B cell (primary cell): ENCODE measurements at regions not wholly inside any gene's neighbourhood (a gene's known extent, or its start where the extent isn't known, plus 50 kb on each side); places are given as distances from the start of the nearest gene placed in this dataset.

ENCODE experiments used
- ATAC-seq: fragments of 200-7000 bp; cut with Tn5 transposase; one replicate; pipeline ENCODE4 v1.10.0; 2021; ENCODE audit warnings: low read depth, mild to moderate bottlenecking, moderate number of reproducible peaks, moderate library complexity
- CTCF ChIA-PET: fragments of 350-600 bp; sonication (Branson Sonifier 250); formaldehyde crosslinking; loops from one replicate; lab custom pipeline; 2021; ENCODE audit warnings: antibody characterized with exemption, inconsistent platforms; lab: Charles Lee
- POLR2A ChIA-PET: fragments of 350-600 bp; sonication (Branson Sonifier 250); formaldehyde crosslinking; loops from one replicate; lab custom pipeline; 2021; ENCODE audit warnings: antibody characterized with exemption; lab: Charles Lee
- DNase-seq: peaks from one replicate; pipeline ENCODE4 v3.0.0; 2013
- H2AFZ ChIP-seq: 2 replicates; pipeline ENCODE4 v1.6.1; 2012; ENCODE audit warnings: mild to moderate bottlenecking, low read depth, low read length; ENCODE audit not compliant: insufficient read depth, poor library complexity, severe bottlenecking
- H3K27ac ChIP-seq, 2 donors: 1 replicate in 1 of 2; 2 replicates in 1 of 2; pipeline ENCODE4 v1.5.1; 2012 to 2013; ENCODE audit warnings: low read length in 2 of 2, mild to moderate bottlenecking in 2 of 2, moderate library complexity in 1 of 2
- H3K27me3 ChIP-seq, 4 experiments: fragments of 200-600 bp in 1 of 4; sonication (generic) in 1 of 4; replicated peaks in 1 of 4; 1 replicate in 2 of 4; 2 replicates in 2 of 4; pipeline versions ENCODE4 v1.6.1 to v1.7.0; 2013 to 2016; ENCODE audit warnings: low read length in 3 of 4, mild to moderate bottlenecking in 2 of 4, mixed read lengths in 1 of 4, moderate library complexity in 1 of 4; ENCODE audit not compliant: insufficient read depth in 4 of 4, control insufficient read depth in 3 of 4; ENCODE audit errors: control extremely low read depth in 1 of 4
- H3K36me3 ChIP-seq, 2 experiments: replicated peaks in 1 of 2; 1 replicate in 1 of 2; 2 replicates in 1 of 2; pipeline versions ENCODE4 v1.6.1 to v1.7.1; 2013; ENCODE audit warnings: low read length in 1 of 2; ENCODE audit not compliant: insufficient read depth in 2 of 2, control insufficient read depth in 1 of 2; ENCODE audit errors: control extremely low read depth in 1 of 2, extremely low read depth in 1 of 2
- H3K4me1 ChIP-seq, 2 donors: fragments of 200-600 bp in 1 of 2; sonication (generic) in 1 of 2; 1 replicate in 1 of 2; 2 replicates in 1 of 2; pipeline versions ENCODE4 v1.5.1 to v1.6.1; 2013 to 2017; ENCODE audit warnings: low read length in 2 of 2; ENCODE audit not compliant: control insufficient read depth in 2 of 2, insufficient read depth in 2 of 2
- H3K4me2 ChIP-seq: replicated peaks from 2 replicates; pipeline ENCODE3; 2012; ENCODE audit warnings: mild to moderate bottlenecking, low read depth, low read length; ENCODE audit not compliant: poor library complexity, severe bottlenecking
- H3K4me3 ChIP-seq, 5 experiments: fragments of 200-600 bp in 1 of 5; sonication (generic) in 1 of 5; 1 replicate in 3 of 5; 2 replicates in 2 of 5; pipeline versions ENCODE4 v1.5.1 to v1.7.0; 2011 to 2016; ENCODE audit warnings: low read length in 4 of 5, mild to moderate bottlenecking in 4 of 5, low read depth in 2 of 5, control low read depth in 1 of 5, moderate library complexity in 1 of 5; ENCODE audit not compliant: insufficient read depth in 1 of 5; ENCODE audit errors: control extremely low read depth in 1 of 5, extremely low read depth in 1 of 5
- H3K79me2 ChIP-seq: fragments of 200-600 bp; sonication (generic); one replicate; pipeline ENCODE4 v1.6.0; 2016; ENCODE audit warnings: low read length; ENCODE audit not compliant: control insufficient read depth, insufficient read depth
- H3K9ac ChIP-seq: fragments of 200-600 bp; sonication (generic); 2 replicates; pipeline ENCODE4 v1.6.1; 2017; ENCODE audit warnings: mild to moderate bottlenecking, low read length, moderate library complexity
- H3K9me3 ChIP-seq, 3 donors: one replicate each; pipeline versions ENCODE4 v1.6.1 to v1.7.1; 2013; ENCODE audit warnings: low read length in 2 of 3; ENCODE audit not compliant: control insufficient read depth in 2 of 3, insufficient read depth in 1 of 3; ENCODE audit errors: control extremely low read depth in 1 of 3
- H4K20me1 ChIP-seq: 2 replicates; pipeline ENCODE4 v1.6.0; 2012; ENCODE audit warnings: mild to moderate bottlenecking, low read length; ENCODE audit not compliant: insufficient read depth, control insufficient read depth, poor library complexity, severe bottlenecking
- H3K27ac Mint-ChIP-seq: one replicate; pipeline ENCODE4 v1.8.0; 2021; ENCODE audit warnings: mixed read lengths
- H3K27me3 Mint-ChIP-seq: one replicate; pipeline ENCODE4 v1.8.0; 2021; ENCODE audit warnings: mixed read lengths
- H3K4me1 Mint-ChIP-seq: one replicate; pipeline ENCODE4 v1.8.0; 2021; ENCODE audit warnings: mixed read lengths
- H3K4me3 Mint-ChIP-seq: one replicate; pipeline ENCODE4 v1.8.0; 2021; ENCODE audit warnings: mixed read lengths
- H3K9me3 Mint-ChIP-seq: one replicate; pipeline ENCODE4 v1.8.0; 2022; ENCODE audit warnings: mixed read lengths; ENCODE audit not compliant: insufficient read depth
- EZH2 ChIP-seq: IDR thresholded peaks from 2 replicates; pipeline ENCODE4 v1.6.1; 2012; ENCODE audit warnings: borderline replicate concordance, low read depth, mild to moderate bottlenecking, moderate library complexity, low read length; ENCODE audit not compliant: insufficient read depth, poor library complexity, severe bottlenecking
- WGBS: methylation state at CpG from one replicate; pipeline ENCODE4 v1.1.5; 2013; ENCODE audit warnings: missing lambda C conversion rate; ENCODE audit not compliant: insufficient coverage; 5-methylcytosine and 5-hydroxymethylcytosine counted together
- intact Hi-C: fragments of 100-400 bp; cut with micrococcal nuclease; formaldehyde crosslinking; loops from one replicate; pipeline ENCODE4 v1.10.0; 2022
- TF ChIP-seq, protein P1 (sequence below): fragments of 200-600 bp; IDR thresholded peaks from one replicate; pipeline ENCODE4 v1.8.0; 2022; ENCODE audit warnings: antibody characterized with exemption, mild to moderate bottlenecking

DNA sequence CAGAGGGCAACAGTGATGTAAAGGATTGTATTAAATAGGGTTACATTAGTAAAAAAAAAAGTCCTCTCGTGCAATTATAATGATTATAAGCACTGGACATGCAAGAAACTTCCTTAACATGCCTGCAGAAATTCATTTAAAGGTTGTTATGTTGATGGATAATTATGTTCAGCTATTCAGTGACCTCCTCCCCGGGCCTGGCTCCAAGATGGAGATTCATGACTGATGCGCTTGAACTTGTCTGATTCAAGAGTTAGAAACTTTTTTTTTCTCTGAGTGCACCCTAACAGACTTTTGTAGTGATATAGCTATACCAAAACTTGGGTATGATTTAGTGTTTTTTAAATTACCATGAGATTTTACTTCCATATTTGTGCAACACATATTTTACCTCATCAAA, 1170.0 kb upstream of the CITED2 start:
- Mint-ChIP-seq H3K27ac (no peak overlapping the region), H3K4me3 (no peak overlapping the region), H3K27me3 (no peaks in the 10 kb centered on the region), H3K4me1 (no peaks in the 10 kb centered on the region), H3K9me3 (no peaks in the 10 kb centered on the region)
- TF ChIP-seq, protein P1, sequence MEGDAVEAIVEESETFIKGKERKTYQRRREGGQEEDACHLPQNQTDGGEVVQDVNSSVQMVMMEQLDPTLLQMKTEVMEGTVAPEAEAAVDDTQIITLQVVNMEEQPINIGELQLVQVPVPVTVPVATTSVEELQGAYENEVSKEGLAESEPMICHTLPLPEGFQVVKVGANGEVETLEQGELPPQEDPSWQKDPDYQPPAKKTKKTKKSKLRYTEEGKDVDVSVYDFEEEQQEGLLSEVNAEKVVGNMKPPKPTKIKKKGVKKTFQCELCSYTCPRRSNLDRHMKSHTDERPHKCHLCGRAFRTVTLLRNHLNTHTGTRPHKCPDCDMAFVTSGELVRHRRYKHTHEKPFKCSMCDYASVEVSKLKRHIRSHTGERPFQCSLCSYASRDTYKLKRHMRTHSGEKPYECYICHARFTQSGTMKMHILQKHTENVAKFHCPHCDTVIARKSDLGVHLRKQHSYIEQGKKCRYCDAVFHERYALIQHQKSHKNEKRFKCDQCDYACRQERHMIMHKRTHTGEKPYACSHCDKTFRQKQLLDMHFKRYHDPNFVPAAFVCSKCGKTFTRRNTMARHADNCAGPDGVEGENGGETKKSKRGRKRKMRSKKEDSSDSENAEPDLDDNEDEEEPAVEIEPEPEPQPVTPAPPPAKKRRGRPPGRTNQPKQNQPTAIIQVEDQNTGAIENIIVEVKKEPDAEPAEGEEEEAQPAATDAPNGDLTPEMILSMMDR, result no peak
- no peak for TF ChIP-seq EZH2
- H2AFZ ChIP-seq, result no peak overlapping the region
- H3K4me2 ChIP-seq, result no peak overlapping the region
- POLR2A ChIA-PET, result no interaction called here
- H3K9me3 ChIP-seq, result no peaks in the 10 kb centered on the region
- no peaks in the 10 kb centered on the region for H3K27me3 ChIP-seq
- no CpG with 5 or more reads among the region's 3 CpGs for WGBS
- no peaks in the 10 kb centered on the region for H4K20me1 ChIP-seq
- DNase-seq (no peak), ATAC-seq (no peak)
- H3K27ac ChIP-seq, result no peak overlapping the region
- no peak overlapping the region for H3K9ac ChIP-seq
- H3K79me2 ChIP-seq, result no peaks in the 10 kb centered on the region
- H3K4me3 ChIP-seq, result no peak overlapping the region
- intact Hi-C loops, result no loop called here
- no peaks in the 10 kb centered on the region for H3K36me3 ChIP-seq
- H3K4me1 ChIP-seq, result no peaks in the 10 kb centered on the region
- CTCF ChIA-PET, result no interaction called here

DNA sequence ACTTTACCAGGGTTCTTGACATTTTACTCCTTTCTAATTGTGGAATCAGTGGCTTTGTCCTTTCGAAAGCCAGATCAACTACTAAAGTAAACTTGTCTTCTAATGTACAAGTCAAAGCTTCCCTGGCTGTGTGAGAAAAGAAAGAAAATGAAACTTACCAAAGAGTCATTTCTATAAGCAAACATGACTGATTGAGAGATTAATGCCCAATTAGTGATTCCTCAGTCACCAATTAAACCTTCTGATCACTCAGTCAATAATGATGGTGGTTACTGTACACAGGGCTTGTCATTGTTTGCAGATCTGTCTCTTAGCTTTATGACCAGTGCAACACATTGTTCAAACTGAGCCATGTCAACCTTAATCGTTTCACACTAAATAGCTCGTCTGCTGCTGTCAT, 1168.4 kb upstream of the CITED2 start:
- ChIA-PET CTCF (no interaction called here), POLR2A (no interaction called here)
- Mint-ChIP-seq H3K4me3 (no peak overlapping the region), H3K4me1 (no peaks in the 10 kb centered on the region), H3K9me3 (no peaks in the 10 kb centered on the region), H3K27me3 (no peaks in the 10 kb centered on the region), H3K27ac (no peak overlapping the region)
- Histone ChIP-seq H3K36me3 (no peaks in the 10 kb centered on the region), H3K4me2 (no peak overlapping the region), H4K20me1 (no peaks in the 10 kb centered on the region), H3K9me3 (no peaks in the 10 kb centered on the region), H2AFZ (no peak overlapping the region), H3K27me3 (no peaks in the 10 kb centered on the region), H3K27ac (no peak overlapping the region), H3K79me2 (no peaks in the 10 kb centered on the region), H3K4me1 (no peaks in the 10 kb centered on the region), H3K4me3 (no peak overlapping the region), H3K9ac (no peak overlapping the region)
- 81% methylated on average over 2 of the region's 3 CpGs for WGBS
- TF ChIP-seq, protein P1, result no peak
- no peak for TF ChIP-seq EZH2
- DNase-seq, result no peak
- no peak for ATAC-seq
- intact Hi-C loops, result no loop called here
